DOHH2 (cell line): ENCODE measurements at regions not wholly inside any gene's neighbourhood (a gene's known extent, or its start where the extent isn't known, plus 50 kb on each side); places are given as distances from the start of the nearest gene placed in this dataset.
A peak's percentile ranks its signal among the peaks of the same experiment; 100 is the strongest.

Experiments
- H3F3A ChIP-seq: fragments of 200-600 bp; sonication (generic), shearing (Covaris generic); 2 replicates; pipeline ENCODE4 v1.6.0; 2016; ENCODE audit warnings: antibody characterized with exemption, mild to moderate bottlenecking; ENCODE audit not compliant: control insufficient read depth, insufficient read depth
- H3K27ac ChIP-seq: fragments of 200-600 bp; sonication (generic); 2 replicates; pipeline ENCODE4 v1.5.1; 2014; ENCODE audit warnings: low read depth, mild to moderate bottlenecking, low read length, moderate library complexity
- H3K27me3 ChIP-seq: fragments of 200-600 bp; sonication (generic); 2 replicates; pipeline ENCODE4 v1.6.1; 2014; ENCODE audit warnings: mild to moderate bottlenecking, low read length, mixed read lengths; ENCODE audit not compliant: control insufficient read depth
- H3K36me3 ChIP-seq: fragments of 200-600 bp; sonication (generic); 2 replicates; pipeline ENCODE4 v1.6.1; 2014; ENCODE audit warnings: mild to moderate bottlenecking, low read length, moderate library complexity, mixed read lengths; ENCODE audit not compliant: control insufficient read depth
- H3K4me1 ChIP-seq: fragments of 200-600 bp; sonication (generic); 2 replicates; pipeline ENCODE4 v1.6.1; 2014; ENCODE audit warnings: mild to moderate bottlenecking, low read length, mixed read lengths; ENCODE audit not compliant: control insufficient read depth
- H3K4me2 ChIP-seq: fragments of 200-600 bp; sonication (generic); 2 replicates; pipeline ENCODE4 v1.6.0; 2014; ENCODE audit warnings: mild to moderate bottlenecking, low read length, moderate library complexity
- H3K4me3 ChIP-seq: fragments of 200-600 bp; sonication (generic); 2 replicates; pipeline ENCODE4 v1.5.1; 2014; ENCODE audit warnings: mild to moderate bottlenecking, low read length, mixed read lengths
- H3K79me2 ChIP-seq: fragments of 200-600 bp; sonication (generic); 2 replicates; pipeline ENCODE4 v1.6.1; 2014; ENCODE audit warnings: mild to moderate bottlenecking, low read length, mixed read lengths; ENCODE audit not compliant: control insufficient read depth
- H3K9me2 ChIP-seq: fragments of 200-600 bp; sonication (generic); replicated peaks from 2 replicates; pipeline ENCODE4 v1.6.1; 2014; ENCODE audit warnings: mild to moderate bottlenecking, low read length, mixed read lengths; ENCODE audit not compliant: control insufficient read depth
- H3K9me3 ChIP-seq: fragments of 200-600 bp; sonication (generic); 2 replicates; pipeline ENCODE4 v1.6.1; 2014; ENCODE audit warnings: antibody characterized with exemption, low read length, mixed read lengths; ENCODE audit not compliant: control insufficient read depth, insufficient read depth
- H4K20me1 ChIP-seq: fragments of 200-600 bp; sonication (generic); 2 replicates; pipeline ENCODE4 v1.6.0; 2014; ENCODE audit warnings: low read depth, mild to moderate bottlenecking, antibody characterized with exemption, low read length, moderate library complexity; ENCODE audit not compliant: control insufficient read depth, insufficient read depth
- EZH2phosphoT487 ChIP-seq: fragments of 200-600 bp; sonication (generic); IDR thresholded peaks from 2 replicates; pipeline ENCODE4 v1.6.1; 2017; ENCODE audit warnings: borderline replicate concordance, mild to moderate bottlenecking, antibody characterized with exemption, low read length, moderate library complexity, mixed read lengths
- TF ChIP-seq, protein P1 (sequence below): fragments of 200-600 bp; sonication (generic); IDR thresholded peaks from one replicate; pipeline ENCODE4 v1.5.1; 2014; ENCODE audit warnings: antibody characterized with exemption, mild to moderate bottlenecking, low read depth, low read length; ENCODE audit not compliant: poor library complexity, severe bottlenecking

DNA sequence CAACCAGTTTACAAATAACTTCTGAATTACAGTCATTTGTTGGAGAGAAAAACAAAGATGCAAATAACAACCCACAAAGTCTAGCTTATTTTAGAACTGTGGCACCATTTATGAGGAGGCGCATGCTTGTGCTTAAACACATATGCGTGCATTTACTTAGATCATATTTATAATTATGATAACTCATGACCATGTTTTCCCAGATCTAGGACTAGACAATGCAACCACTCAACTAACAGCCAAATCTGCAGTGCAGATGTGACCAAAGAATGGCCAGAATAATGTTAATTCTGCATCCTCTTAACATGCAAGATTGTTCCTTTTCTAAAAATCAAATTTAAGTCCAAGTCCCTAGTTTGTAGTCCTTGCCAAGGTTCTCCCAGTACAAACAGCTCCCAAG is 167.3 kb upstream of the FST start:
- no peak overlapping the region for H3K4me2 ChIP-seq
- H3K9me2 ChIP-seq, result no peaks in the 10 kb centered on the region
- H3K27me3 ChIP-seq, result no peaks in the 10 kb centered on the region
- no peaks in the 10 kb centered on the region for H3F3A ChIP-seq
- no peaks in the 10 kb centered on the region for H3K9me3 ChIP-seq
- H3K4me1 ChIP-seq, result no peaks in the 10 kb centered on the region
- TF ChIP-seq, protein P1, sequence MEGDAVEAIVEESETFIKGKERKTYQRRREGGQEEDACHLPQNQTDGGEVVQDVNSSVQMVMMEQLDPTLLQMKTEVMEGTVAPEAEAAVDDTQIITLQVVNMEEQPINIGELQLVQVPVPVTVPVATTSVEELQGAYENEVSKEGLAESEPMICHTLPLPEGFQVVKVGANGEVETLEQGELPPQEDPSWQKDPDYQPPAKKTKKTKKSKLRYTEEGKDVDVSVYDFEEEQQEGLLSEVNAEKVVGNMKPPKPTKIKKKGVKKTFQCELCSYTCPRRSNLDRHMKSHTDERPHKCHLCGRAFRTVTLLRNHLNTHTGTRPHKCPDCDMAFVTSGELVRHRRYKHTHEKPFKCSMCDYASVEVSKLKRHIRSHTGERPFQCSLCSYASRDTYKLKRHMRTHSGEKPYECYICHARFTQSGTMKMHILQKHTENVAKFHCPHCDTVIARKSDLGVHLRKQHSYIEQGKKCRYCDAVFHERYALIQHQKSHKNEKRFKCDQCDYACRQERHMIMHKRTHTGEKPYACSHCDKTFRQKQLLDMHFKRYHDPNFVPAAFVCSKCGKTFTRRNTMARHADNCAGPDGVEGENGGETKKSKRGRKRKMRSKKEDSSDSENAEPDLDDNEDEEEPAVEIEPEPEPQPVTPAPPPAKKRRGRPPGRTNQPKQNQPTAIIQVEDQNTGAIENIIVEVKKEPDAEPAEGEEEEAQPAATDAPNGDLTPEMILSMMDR, result no peak
- TF ChIP-seq EZH2phosphoT487, result no peak
- no peak overlapping the region for H3K27ac ChIP-seq
- no peaks in the 10 kb centered on the region for H3K79me2 ChIP-seq
- no peaks in the 10 kb centered on the region for H3K36me3 ChIP-seq
- no peak overlapping the region for H3K4me3 ChIP-seq
- H4K20me1 ChIP-seq, result no peaks in the 10 kb centered on the region

DNA sequence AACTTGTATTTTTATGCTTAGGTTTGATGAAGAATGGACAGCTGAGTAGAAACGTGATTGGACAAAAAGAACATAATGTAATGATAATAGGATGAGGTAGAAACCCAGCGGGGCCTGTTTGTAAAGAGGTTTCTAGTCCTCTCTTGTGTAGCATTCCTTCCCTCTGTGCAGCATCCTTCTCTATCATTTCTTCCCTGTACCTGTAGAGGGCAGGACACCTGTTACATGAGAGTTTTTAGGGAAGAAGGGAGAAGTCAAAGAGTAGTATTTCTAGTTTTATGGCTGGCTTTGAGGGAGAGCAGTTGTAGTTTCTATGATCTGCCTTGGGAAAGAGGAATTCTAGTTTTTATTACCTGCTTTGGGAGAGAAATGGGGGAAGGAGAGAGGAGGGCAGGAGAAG is 162.1 kb upstream of the FST start:
- Histone ChIP-seq H3K4me2 (no peak overlapping the region), H3K4me3 (no peak overlapping the region), H3K9me3 (no peaks in the 10 kb centered on the region), H3K27me3 (no peaks in the 10 kb centered on the region), H3K36me3 (no peaks in the 10 kb centered on the region), H3K27ac (no peak overlapping the region), H4K20me1 (no peaks in the 10 kb centered on the region), H3K4me1 (no peaks in the 10 kb centered on the region), H3F3A (no peaks in the 10 kb centered on the region), H3K9me2 (no peaks in the 10 kb centered on the region), H3K79me2 (no peaks in the 10 kb centered on the region)
- TF ChIP-seq, protein P1, result peak; percentile 27
- no peak for TF ChIP-seq EZH2phosphoT487

DNA sequence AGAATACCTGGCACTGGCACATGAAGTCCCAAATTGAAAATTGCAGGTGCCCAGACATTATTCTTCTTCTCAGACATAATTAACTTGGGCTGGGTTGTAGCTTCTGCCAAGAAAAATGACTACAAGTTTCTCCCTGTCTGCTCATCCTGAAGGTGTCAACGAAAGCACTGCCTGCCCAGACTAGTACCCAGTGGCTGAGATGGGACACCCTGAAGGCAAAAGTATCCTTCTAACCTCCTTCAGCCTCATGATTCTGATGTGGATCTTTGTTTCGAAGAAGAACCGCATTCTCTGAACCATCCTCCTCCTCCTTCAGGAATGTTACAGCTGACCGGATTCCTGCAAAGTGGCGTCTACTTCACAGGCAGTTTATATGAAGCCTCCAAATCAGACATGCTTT is 161.1 kb upstream of the FST start:
- Histone ChIP-seq H3K36me3 (no peaks in the 10 kb centered on the region), H3K4me2 (no peak overlapping the region), H3K9me2 (no peaks in the 10 kb centered on the region), H3K9me3 (no peaks in the 10 kb centered on the region), H3K4me1 (no peaks in the 10 kb centered on the region), H3K4me3 (no peak overlapping the region), H3F3A (no peaks in the 10 kb centered on the region), H4K20me1 (no peaks in the 10 kb centered on the region), H3K27me3 (no peaks in the 10 kb centered on the region), H3K79me2 (no peaks in the 10 kb centered on the region), H3K27ac (no peak overlapping the region)
- no peak for TF ChIP-seq EZH2phosphoT487
- TF ChIP-seq, protein P1, result no peak

DNA sequence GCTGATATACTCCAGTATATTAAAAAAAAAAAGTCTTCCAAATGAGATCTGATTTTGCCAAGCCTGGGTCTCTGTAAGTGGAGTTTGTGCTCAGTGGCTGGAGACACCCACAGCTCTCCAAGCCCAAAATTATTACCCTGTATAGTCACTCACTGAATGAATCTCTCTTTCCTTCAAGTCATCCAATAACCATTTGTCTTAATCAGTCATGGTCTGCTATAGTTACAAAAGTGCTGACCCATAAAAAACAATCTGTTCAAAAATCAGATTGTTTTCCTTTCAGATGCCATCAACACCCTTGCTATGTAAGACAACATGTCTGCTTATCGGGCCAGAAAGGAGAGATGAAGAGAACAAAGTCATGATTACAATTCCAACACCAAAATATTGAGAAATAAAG is 159.4 kb upstream of the FST start:
- no peak for TF ChIP-seq EZH2phosphoT487
- TF ChIP-seq, protein P1, result no peak
- H3F3A ChIP-seq, result no peaks in the 10 kb centered on the region
- H3K79me2 ChIP-seq, result no peaks in the 10 kb centered on the region
- no peaks in the 10 kb centered on the region for H4K20me1 ChIP-seq
- no peak overlapping the region for H3K4me2 ChIP-seq
- no peaks in the 10 kb centered on the region for H3K36me3 ChIP-seq
- no peaks in the 10 kb centered on the region for H3K27me3 ChIP-seq
- H3K27ac ChIP-seq, result no peak overlapping the region
- H3K4me3 ChIP-seq, result no peak overlapping the region
- no peaks in the 10 kb centered on the region for H3K4me1 ChIP-seq
- H3K9me3 ChIP-seq, result no peaks in the 10 kb centered on the region
- no peaks in the 10 kb centered on the region for H3K9me2 ChIP-seq
